Endothelial cell of umbilical vein (primary cell): ENCODE measurements at regions not wholly inside any gene's neighbourhood (a gene's known extent, or its start where the extent isn't known, plus 50 kb on each side); places are given as distances from the start of the nearest gene placed in this dataset.

Source experiments
- BruUV-seq: library from RNA; stranded (reverse); fragments of 400-500 nt; replicated peaks from 2 replicates; lab custom pipeline; 2021; lab: Mats Ljungman, UMichigan
- CTCF ChIA-PET: fragments of 300-600, 350-600 bp; sonication (Branson Sonifier 250); formaldehyde crosslinking; loops from one replicate; lab custom pipeline; 2021; ENCODE audit warnings: antibody characterized with exemption, inconsistent platforms; lab: Charles Lee
- POLR2A ChIA-PET: fragments of 300-600, 350-600 bp; sonication (Branson Sonifier 250); formaldehyde crosslinking; loops from one replicate; lab custom pipeline; 2021; ENCODE audit warnings: antibody characterized with exemption, inconsistent platforms; lab: Charles Lee
- DNase-seq: peaks from one replicate; pipeline ENCODE4 v3.0.0-alpha.2; 2011; ENCODE audit warnings: low read depth, low spot score
- FAIRE-seq: peaks from 2 replicates; lab custom pipeline; 2011; peaks lifted over from hg19 to GRCh38; lab: Jason Lieb, UNC
- H2AFZ ChIP-seq: 2 replicates; pipeline ENCODE4 v1.6.0; 2012; ENCODE audit warnings: low read depth, low read length, control low read depth, inconsistent platforms
- H3K27ac ChIP-seq: 2 replicates; pipeline ENCODE4 v1.5.1; 2011; ENCODE audit warnings: low read depth, mild to moderate bottlenecking, control low read depth, low read length, moderate library complexity; ENCODE audit not compliant: insufficient read depth
- H3K27me3 ChIP-seq, 2 experiments: 2 replicates each; pipeline versions ENCODE4 v1.6.0 to v1.6.1; 2011; ENCODE audit warnings: low read length in 2 of 2, mixed read lengths in 1 of 2; ENCODE audit not compliant: control insufficient read depth in 2 of 2, insufficient read depth in 2 of 2
- H3K36me3 ChIP-seq, 2 experiments: 2 replicates in 1 of 2; 3 replicates in 1 of 2; pipeline ENCODE4 v1.5.1; 2011; ENCODE audit warnings: low read length in 2 of 2, mild to moderate bottlenecking in 1 of 2, moderate library complexity in 1 of 2; ENCODE audit not compliant: control insufficient read depth in 2 of 2, insufficient read depth in 2 of 2; ENCODE audit errors: extremely low read depth in 1 of 2
- H3K4me1 ChIP-seq: 3 replicates; pipeline ENCODE4 v1.5.1; 2011; ENCODE audit warnings: mild to moderate bottlenecking, low read length; ENCODE audit not compliant: control insufficient read depth, insufficient read depth; ENCODE audit errors: extremely low read depth
- H3K4me2 ChIP-seq: 2 replicates; pipeline ENCODE4 v1.6.1; 2011; ENCODE audit warnings: low read length, control low read depth, mixed read lengths; ENCODE audit not compliant: insufficient read depth
- H3K4me3 ChIP-seq, 3 experiments: fragments of 200-600 bp in 1 of 3; sonication (generic), shearing (Covaris generic) in 1 of 3; replicated peaks in 1 of 3; 2 replicates each; pipeline ENCODE4 v1.5.1; 2011 to 2016; ENCODE audit warnings: control low read depth in 3 of 3, low read length in 3 of 3, mild to moderate bottlenecking in 2 of 3, inconsistent platforms in 1 of 3, low read depth in 1 of 3, moderate library complexity in 1 of 3; ENCODE audit not compliant: insufficient read depth in 1 of 3
- H3K79me2 ChIP-seq: 2 replicates; pipeline ENCODE4 v1.6.0; 2012; ENCODE audit warnings: low read length, inconsistent platforms; ENCODE audit not compliant: control insufficient read depth, insufficient read depth
- H3K9ac ChIP-seq: replicated peaks from 2 replicates; pipeline ENCODE3; 2011; ENCODE audit warnings: low read length, control low read depth; ENCODE audit not compliant: insufficient read depth; ENCODE audit errors: extremely low read depth
- H3K9me1 ChIP-seq: replicated peaks from 3 replicates; pipeline ENCODE4 v1.6.0; 2011; ENCODE audit warnings: mild to moderate bottlenecking, low read length; ENCODE audit not compliant: control insufficient read depth, insufficient read depth; ENCODE audit errors: extremely low read depth
- H3K9me3 ChIP-seq: replicated peaks from 2 replicates; pipeline ENCODE4 v1.5.1; 2012; ENCODE audit warnings: low read length, inconsistent platforms; ENCODE audit not compliant: control insufficient read depth, insufficient read depth
- H4K20me1 ChIP-seq: replicated peaks from 2 replicates; pipeline ENCODE3; 2011; ENCODE audit warnings: mild to moderate bottlenecking, low read length; ENCODE audit not compliant: control insufficient read depth, insufficient read depth; ENCODE audit errors: extremely low read depth
- EZH2 ChIP-seq: IDR thresholded peaks from 2 replicates; pipeline ENCODE4 v1.6.1; 2012; ENCODE audit warnings: borderline replicate concordance, low read depth, mild to moderate bottlenecking, moderate library complexity, low read length, inconsistent platforms; ENCODE audit not compliant: severe bottlenecking
- FOS ChIP-seq: IDR thresholded peaks from 2 replicates; pipeline ENCODE4 v1.6.1; 2011; ENCODE audit warnings: mild to moderate bottlenecking, low read length, moderate library complexity, borderline replicate concordance; ENCODE audit not compliant: insufficient read depth
- GATA2 ChIP-seq: IDR thresholded peaks from 2 replicates; pipeline ENCODE4 v1.7.0; 2011; ENCODE audit warnings: low read depth, mild to moderate bottlenecking, moderate library complexity, mixed read lengths, low read length; ENCODE audit not compliant: insufficient read length, insufficient read depth
- JUN ChIP-seq: IDR thresholded peaks from 2 replicates; pipeline ENCODE4 v1.6.1; 2011; ENCODE audit warnings: borderline replicate concordance, low read depth; ENCODE audit not compliant: insufficient read length, insufficient read depth
- MYC ChIP-seq: IDR thresholded peaks from one replicate; pipeline ENCODE4 v1.6.1; 2011; ENCODE audit warnings: mild to moderate bottlenecking, low read depth, low read length
- POLR2A ChIP-seq: IDR thresholded peaks from 2 replicates; pipeline ENCODE4 v1.6.1; 2012; ENCODE audit warnings: low read depth, mild to moderate bottlenecking, control low read depth, low read length
- POLR2AphosphoS5 ChIP-seq: IDR thresholded peaks from 2 replicates; pipeline ENCODE4 v1.6.1; 2012; ENCODE audit warnings: low read depth, mild to moderate bottlenecking, control low read depth, low read length, moderate library complexity; ENCODE audit not compliant: insufficient read depth
- dilution Hi-C: fragments of 300-500 bp; cut with MboI; formaldehyde crosslinking; loops from one replicate; pipeline ENCODE4 v1.15.0; 2019; ENCODE audit warnings: low sequenced_read_pairs; ENCODE audit not compliant: extremely low pct_ligation_motif_present
- intact Hi-C: fragments of 100-400 bp; cut with micrococcal nuclease; formaldehyde crosslinking; loops from one replicate; pipeline ENCODE4 v1.10.0; 2022
- TF ChIP-seq, protein P1 (sequence below): IDR thresholded peaks from 2 replicates; pipeline ENCODE4 v1.6.1; 2011; ENCODE audit not compliant: insufficient read depth, insufficient read length
- TF ChIP-seq, protein P2 (sequence below), 2 donors: IDR thresholded peaks; 1 replicate in 1 of 2; 2 replicates in 1 of 2; pipeline ENCODE4 v1.5.1; 2011; ENCODE audit warnings: low read length in 2 of 2, mild to moderate bottlenecking in 2 of 2, moderate library complexity in 2 of 2, control low read depth in 1 of 2, inconsistent platforms in 1 of 2, low read depth in 1 of 2; ENCODE audit not compliant: insufficient read depth in 1 of 2; ENCODE audit errors: extremely low read depth in 1 of 2

DNA sequence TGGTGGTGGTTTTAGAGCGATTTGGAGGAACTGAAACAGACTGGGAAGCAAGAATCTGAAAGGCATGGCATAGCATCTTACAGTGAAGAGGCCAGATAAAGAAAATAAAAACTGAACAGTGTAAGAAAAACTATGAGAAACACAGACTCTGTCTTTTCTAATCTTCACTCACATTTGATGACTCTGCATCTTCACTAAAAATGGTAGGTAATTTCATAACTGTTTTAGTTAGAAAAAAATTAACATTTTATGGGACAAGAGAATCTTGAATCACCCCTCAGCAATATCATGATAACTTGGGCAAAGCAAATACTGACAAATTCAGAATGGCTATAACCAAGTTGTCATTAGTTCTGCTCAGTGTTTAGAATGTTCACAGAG, 812.6 kb downstream of the MCTP2 start:
- no peaks in the 10 kb centered on the region for H3K79me2 ChIP-seq
- no peak for FAIRE-seq
- H3K4me3 ChIP-seq: no peak overlapping the region
- no peaks in the 10 kb centered on the region for H3K36me3 ChIP-seq
- no peaks in the 10 kb centered on the region for H4K20me1 ChIP-seq
- dilution Hi-C loops (no loop called here), intact Hi-C loops (no loop called here)
- H3K9ac ChIP-seq: no peak overlapping the region
- no peak overlapping the region for H2AFZ ChIP-seq
- no peak for DNase-seq
- ChIA-PET CTCF (interaction anchor here (0.9 kb wide), 1 partner anchor 18 kb away, joined by 3 read pairs; no protein-coding TSS in a partner anchor), POLR2A (no interaction called here)
- BruUV-seq: no TSS peak
- H3K27ac ChIP-seq: no peak overlapping the region
- H3K4me1 ChIP-seq: no peaks in the 10 kb centered on the region
- H3K27me3 ChIP-seq: no peaks in the 10 kb centered on the region
- TF ChIP-seq POLR2A: no peak
- TF ChIP-seq POLR2AphosphoS5: no peak
- no peak for TF ChIP-seq FOS
- TF ChIP-seq JUN: no peak
- no peak for TF ChIP-seq MYC
- TF ChIP-seq GATA2: no peak
- TF ChIP-seq, protein P1, sequence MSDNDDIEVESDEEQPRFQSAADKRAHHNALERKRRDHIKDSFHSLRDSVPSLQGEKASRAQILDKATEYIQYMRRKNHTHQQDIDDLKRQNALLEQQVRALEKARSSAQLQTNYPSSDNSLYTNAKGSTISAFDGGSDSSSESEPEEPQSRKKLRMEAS: no peak
- TF ChIP-seq, protein P2, sequence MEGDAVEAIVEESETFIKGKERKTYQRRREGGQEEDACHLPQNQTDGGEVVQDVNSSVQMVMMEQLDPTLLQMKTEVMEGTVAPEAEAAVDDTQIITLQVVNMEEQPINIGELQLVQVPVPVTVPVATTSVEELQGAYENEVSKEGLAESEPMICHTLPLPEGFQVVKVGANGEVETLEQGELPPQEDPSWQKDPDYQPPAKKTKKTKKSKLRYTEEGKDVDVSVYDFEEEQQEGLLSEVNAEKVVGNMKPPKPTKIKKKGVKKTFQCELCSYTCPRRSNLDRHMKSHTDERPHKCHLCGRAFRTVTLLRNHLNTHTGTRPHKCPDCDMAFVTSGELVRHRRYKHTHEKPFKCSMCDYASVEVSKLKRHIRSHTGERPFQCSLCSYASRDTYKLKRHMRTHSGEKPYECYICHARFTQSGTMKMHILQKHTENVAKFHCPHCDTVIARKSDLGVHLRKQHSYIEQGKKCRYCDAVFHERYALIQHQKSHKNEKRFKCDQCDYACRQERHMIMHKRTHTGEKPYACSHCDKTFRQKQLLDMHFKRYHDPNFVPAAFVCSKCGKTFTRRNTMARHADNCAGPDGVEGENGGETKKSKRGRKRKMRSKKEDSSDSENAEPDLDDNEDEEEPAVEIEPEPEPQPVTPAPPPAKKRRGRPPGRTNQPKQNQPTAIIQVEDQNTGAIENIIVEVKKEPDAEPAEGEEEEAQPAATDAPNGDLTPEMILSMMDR (IDR thresholded peaks at IDR 0.05; ENCODE audit: extremely low read depth in 1 of 2, insufficient read depth in 1 of 2, low read depth in 1 of 2, low read length in 2 of 2): no peak
- TF ChIP-seq EZH2: no peak
- H3K4me2 ChIP-seq: no peak overlapping the region
- no peaks in the 10 kb centered on the region for H3K9me1 ChIP-seq
- no peaks in the 10 kb centered on the region for H3K9me3 ChIP-seq
